HepG2 (cell line): ENCODE measurements at regions not wholly inside any gene's neighbourhood (a gene's known extent, or its start where the extent isn't known, plus 50 kb on each side); places are given as distances from the start of the nearest gene placed in this dataset.

ENCODE experiments used
- ATAC-seq: fragments of 200-7000 bp; cut with Tn5 transposase; 3 replicates; pipeline ENCODE4 v1.9.1; 2020; ENCODE audit warnings: mild to moderate bottlenecking, moderate library complexity
- BruUV-seq: library from RNA; stranded (reverse); fragments of 400-500 nt; replicated peaks from 2 replicates; lab custom pipeline; 2021; lab: Mats Ljungman, UMichigan
- CTCF ChIA-PET: fragments of 300-600 bp; formaldehyde crosslinking; extraction: SDS; loops from one replicate; lab custom pipeline; 2021; ENCODE audit warnings: low total read pairs, inconsistent platforms, low intra/inter-chr PET ratio; lab: Yijun Ruan, JAX
- POLR2A ChIA-PET: fragments of 350-600 bp; sonication (Branson Sonifier 250); formaldehyde crosslinking; loops from one replicate; lab custom pipeline; 2020; ENCODE audit warnings: antibody characterized with exemption, inconsistent platforms; lab: Yijun Ruan, JAX
- DNase-seq: peaks from one replicate; pipeline ENCODE4 v3.0.0-alpha.2; 2015; ENCODE audit warnings: low spot score
- FAIRE-seq: peaks from 3 replicates; lab custom pipeline; 2011; peaks lifted over from hg19 to GRCh38; lab: Jason Lieb, UNC
- H2AFZ ChIP-seq: one replicate; pipeline ENCODE4 v1.6.1; 2011; ENCODE audit warnings: low read length, inconsistent platforms
- H3K27ac ChIP-seq: fragments of 300-600 bp; 3 replicates; pipeline ENCODE4 v1.8.0; 2011; ENCODE audit warnings: mixed run types, mild to moderate bottlenecking, mixed read lengths, low read length, inconsistent platforms; ENCODE audit not compliant: insufficient read depth; ENCODE audit errors: extremely low read length
- H3K27me3 ChIP-seq, 2 experiments: fragments of 200-600 bp in 1 of 2; 2 replicates in 1 of 2; 3 replicates in 1 of 2; pipeline versions ENCODE4 v1.6.0 to v1.8.0; 2011; ENCODE audit warnings: low read length in 2 of 2, mild to moderate bottlenecking in 2 of 2, moderate library complexity in 2 of 2, inconsistent platforms in 1 of 2; ENCODE audit not compliant: insufficient read depth in 2 of 2, control insufficient read depth in 1 of 2
- H3K36me3 ChIP-seq, 2 experiments: fragments of 200-600 bp in 1 of 2; replicated peaks in 1 of 2; 2 replicates in 1 of 2; 3 replicates in 1 of 2; pipeline versions ENCODE4 v1.5.1 to v1.8.0; 2011; ENCODE audit warnings: low read length in 2 of 2, inconsistent platforms in 1 of 2; ENCODE audit not compliant: insufficient read depth in 2 of 2, control insufficient read depth in 1 of 2
- H3K4me1 ChIP-seq: 2 replicates; pipeline ENCODE4 v1.5.1; 2012; ENCODE audit warnings: low read length, inconsistent platforms; ENCODE audit not compliant: insufficient read depth
- H3K4me2 ChIP-seq: 2 replicates; pipeline ENCODE4 v1.6.0; 2011; ENCODE audit warnings: low read depth, low read length, inconsistent platforms
- H3K4me3 ChIP-seq, 3 experiments: fragments of 200-600 bp in 1 of 3; sonication (generic), shearing (Covaris generic) in 1 of 3; replicated peaks in 1 of 3; 2 replicates each; pipeline ENCODE4 v1.5.1; 2011 to 2016; ENCODE audit warnings: low read length in 3 of 3, inconsistent platforms in 2 of 3, low read depth in 2 of 3, mild to moderate bottlenecking in 2 of 3, control low read depth in 1 of 3, mixed read lengths in 1 of 3; ENCODE audit not compliant: insufficient read depth in 1 of 3
- H3K79me2 ChIP-seq: one replicate; pipeline ENCODE4 v1.6.1; 2011; ENCODE audit warnings: low read length, inconsistent platforms; ENCODE audit not compliant: insufficient read depth
- H3K9ac ChIP-seq: 2 replicates; pipeline ENCODE4 v1.6.0; 2011; ENCODE audit warnings: mild to moderate bottlenecking, low read depth, low read length, inconsistent platforms; ENCODE audit not compliant: insufficient read depth
- H3K9me3 ChIP-seq: 2 replicates; pipeline ENCODE4 v1.5.1; 2012; ENCODE audit warnings: mild to moderate bottlenecking, low read length
- H4K20me1 ChIP-seq: 2 replicates; pipeline ENCODE4 v1.6.0; 2011; ENCODE audit warnings: inconsistent platforms, mild to moderate bottlenecking, low read length, moderate library complexity; ENCODE audit not compliant: insufficient read depth
- GATAD1 ChIP-seq: IDR thresholded peaks from 2 replicates; pipeline ENCODE4 v1.6.1; 2016; ENCODE audit warnings: missing genetic modification reagents, missing compliant biosample characterization
- HNRNPH1 ChIP-seq: fragments of 200-400 bp; formaldehyde crosslinking; optimal IDR thresholded peaks from 2 replicates; pipeline ENCODE3; 2017; ENCODE audit warnings: mild to moderate bottlenecking, low read depth, low read length
- JARID2 ChIP-seq: sonication (generic); formaldehyde crosslinking; IDR thresholded peaks from 2 replicates; pipeline ENCODE4 v1.8.1; 2023; ENCODE audit warnings: missing genetic modification reagents, inconsistent platforms; ENCODE audit not compliant: insufficient replicate concordance
- NR2F1 ChIP-seq, 2 experiments: fragments of 450-650 bp in 1 of 2; formaldehyde crosslinking in 1 of 2; IDR thresholded peaks; 2 replicates each; pipeline versions ENCODE4 v1.5.0 to v1.6.1; 2016 to 2020; ENCODE audit warnings: mild to moderate bottlenecking in 1 of 2, missing compliant biosample characterization in 1 of 2, missing genetic modification reagents in 1 of 2, moderate library complexity in 1 of 2
- PHF20 ChIP-seq: sonication (generic); formaldehyde crosslinking; IDR thresholded peaks from 2 replicates; pipeline ENCODE4 v1.5.0; 2020; ENCODE audit warnings: mild to moderate bottlenecking, missing genetic modification reagents
- SMAD1 ChIP-seq: sonication (generic); formaldehyde crosslinking; IDR thresholded peaks from 2 replicates; pipeline ENCODE4 v1.4.0; 2020; ENCODE audit warnings: missing genetic modification reagents, low read depth, mild to moderate bottlenecking, borderline replicate concordance
- SMARCC2 ChIP-seq: fragments of 450-650 bp; IDR thresholded peaks from 2 replicates; pipeline ENCODE4 v1.6.1; 2017; ENCODE audit warnings: antibody characterized with exemption, mild to moderate bottlenecking
- ZIK1 ChIP-seq: sonication (generic); formaldehyde crosslinking; IDR thresholded peaks from 2 replicates; pipeline ENCODE4 v1.5.0; 2020; ENCODE audit warnings: mild to moderate bottlenecking, low read depth, missing genetic modification reagents, borderline replicate concordance
- ZKSCAN5 ChIP-seq: sonication (generic); formaldehyde crosslinking; IDR thresholded peaks from 2 replicates; pipeline ENCODE4 v1.5.1; 2020; ENCODE audit warnings: mild to moderate bottlenecking, missing genetic modification reagents
- ZMAT3 ChIP-seq: sonication (generic); formaldehyde crosslinking; conservative IDR thresholded peaks from 2 replicates; pipeline ENCODE4 v1.7.0; 2021; ENCODE audit warnings: missing genetic modification reagents
- ZNF205 ChIP-seq: IDR thresholded peaks from 2 replicates; pipeline ENCODE4 v1.6.1; 2018; ENCODE audit warnings: missing biosample characterization, missing genetic modification reagents
- ZNF207 ChIP-seq: fragments of 450-650 bp; IDR thresholded peaks from 2 replicates; pipeline ENCODE4 v1.6.1; 2016; ENCODE audit warnings: antibody characterized with exemption, borderline replicate concordance
- ZNF260 ChIP-seq: sonication (generic); formaldehyde crosslinking; IDR thresholded peaks from 2 replicates; pipeline ENCODE4 v1.4.0; 2020; ENCODE audit warnings: missing genetic modification reagents, low read depth, mild to moderate bottlenecking, borderline replicate concordance
- ZNF280B ChIP-seq: sonication (generic); formaldehyde crosslinking; IDR thresholded peaks from 2 replicates; pipeline ENCODE4 v1.5.0; 2020; ENCODE audit warnings: missing genetic modification reagents, mild to moderate bottlenecking, borderline replicate concordance
- ZNF296 ChIP-seq: sonication (generic); formaldehyde crosslinking; conservative IDR thresholded peaks from 2 replicates; pipeline ENCODE4 v1.5.0; 2020; ENCODE audit warnings: mild to moderate bottlenecking, missing genetic modification reagents
- ZNF460 ChIP-seq: sonication (generic); formaldehyde crosslinking; IDR thresholded peaks from 2 replicates; pipeline ENCODE4 v1.5.1; 2020; ENCODE audit warnings: missing genetic modification reagents, mild to moderate bottlenecking, borderline replicate concordance
- ZNF496 ChIP-seq: sonication (generic); formaldehyde crosslinking; IDR thresholded peaks from 2 replicates; pipeline ENCODE4 v1.8.1; 2023; ENCODE audit warnings: mild to moderate bottlenecking, moderate library complexity, missing genetic modification reagents; ENCODE audit not compliant: insufficient replicate concordance
- ZNF550 ChIP-seq: sonication (generic); formaldehyde crosslinking; IDR thresholded peaks from 2 replicates; pipeline ENCODE4 v1.4.0; 2020; ENCODE audit warnings: mild to moderate bottlenecking, missing genetic modification reagents, borderline replicate concordance
- ZNF629 ChIP-seq: sonication (generic); formaldehyde crosslinking; conservative IDR thresholded peaks from 2 replicates; pipeline ENCODE4 v1.5.0; 2020; ENCODE audit warnings: missing genetic modification reagents
- ZNF7 ChIP-seq: IDR thresholded peaks from 2 replicates; pipeline ENCODE4 v1.6.1; 2016; ENCODE audit warnings: missing biosample characterization, missing genetic modification reagents
- WGBS: methylation state at CpG from one replicate; pipeline ENCODE4 v1.1.6; 2017; ENCODE audit warnings: low lambda C conversion rate; 5-methylcytosine and 5-hydroxymethylcytosine counted together
- in situ Hi-C: cut with HindIII; loops from 2 replicates; pipeline ENCODE4 v1.10.0; 2017; ENCODE audit warnings: low pct_unique_long_range_greater_than_20kb; ENCODE audit not compliant: extremely low pct_ligation_motif_present
- intact Hi-C: fragments of 100-400 bp; cut with micrococcal nuclease; formaldehyde crosslinking; loops from one replicate; pipeline ENCODE4 v1.10.0; 2022; ENCODE audit not compliant: unreplicated experiment

GRCh38 chr12:17381211-17381610 lies 708.8 kb downstream of the RERGL start:
- CTCF ChIA-PET, result no interaction called here
- Histone ChIP-seq H4K20me1 (no peaks in the 10 kb centered on the region), H3K4me1 (no peaks in the 10 kb centered on the region), H3K4me2 (no peak overlapping the region), H3K36me3 (no peaks in the 10 kb centered on the region), H2AFZ (no peak overlapping the region), H3K9ac (no peak overlapping the region), H3K27ac (no peak overlapping the region), H3K79me2 (no peaks in the 10 kb centered on the region), H3K4me3 (no peak overlapping the region), H3K9me3 (peaks cover 38% of the 10 kb centered on the region), H3K27me3 (no peaks in the 10 kb centered on the region)
- no TSS peak for BruUV-seq
- POLR2A ChIA-PET, result no interaction called here
- no peak for FAIRE-seq
- TF ChIP-seq HNRNPH1 (no peak), ZNF207 (no peak), ZMAT3 (CRISPR knock-in tag) (no peak), ZNF7 (no peak), ZIK1 (CRISPR knock-in tag) (no peak), SMARCC2 (no peak), ZNF496 (CRISPR knock-in tag) (no peak)
- no peak for ATAC-seq
- WGBS, result 7% methylated on average over 2 of the region's 2 CpGs
- intact Hi-C loops, result no loop called here
- in situ Hi-C loops, result no loop called here
- no peak for DNase-seq

GRCh38 chr12:17372508-17372907 lies 717.5 kb downstream of the RERGL start:
- H3K4me2 ChIP-seq, result no peak overlapping the region
- H3K27me3 ChIP-seq, result no peaks in the 10 kb centered on the region
- no peak for DNase-seq
- intact Hi-C loops (no loop called here), in situ Hi-C loops (no loop called here)
- no peak overlapping the region for H3K27ac ChIP-seq
- H3K9ac ChIP-seq, result no peak overlapping the region
- H4K20me1 ChIP-seq, result no peaks in the 10 kb centered on the region
- WGBS, result 0% methylated on average over 1 of the region's 1 CpG
- H3K9me3 ChIP-seq, result peaks cover 15% of the 10 kb centered on the region
- H3K4me1 ChIP-seq, result no peaks in the 10 kb centered on the region
- no peak overlapping the region for H2AFZ ChIP-seq
- no peaks in the 10 kb centered on the region for H3K36me3 ChIP-seq
- ChIA-PET CTCF (no interaction called here), POLR2A (no interaction called here)
- no peak for ATAC-seq
- no peak for FAIRE-seq
- H3K4me3 ChIP-seq, result no peak overlapping the region
- no TSS peak for BruUV-seq
- no peaks in the 10 kb centered on the region for H3K79me2 ChIP-seq
- TF ChIP-seq GATAD1 (CRISPR knock-in tag), result no peak
- no peak for TF ChIP-seq ZNF550 (CRISPR knock-in tag)
- TF ChIP-seq ZNF205, result no peak
- no peak for TF ChIP-seq ZNF629 (CRISPR knock-in tag)
- no peak for TF ChIP-seq ZNF296
- no peak for TF ChIP-seq ZKSCAN5 (CRISPR knock-in tag)
- no peak for TF ChIP-seq ZNF260 (CRISPR knock-in tag)
- no peak for TF ChIP-seq NR2F1 (CRISPR knock-in tag; IDR thresholded peaks at IDR 0.05)
- no peak for TF ChIP-seq ZNF280B
- TF ChIP-seq JARID2, result no peak
- TF ChIP-seq PHF20, result no peak
- TF ChIP-seq ZNF460 (CRISPR knock-in tag), result no peak
- no peak for TF ChIP-seq SMAD1 (CRISPR knock-in tag)
